Omental fat pad (tissue), 3 donors: ENCODE measurements at regions not wholly inside any gene's neighbourhood (a gene's known extent, or its start where the extent isn't known, plus 50 kb on each side); places are given as distances from the start of the nearest gene placed in this dataset.
"Not testable (repeated sequence)": the region's sequence is repeated elsewhere in the genome, so short reads cannot be mapped to it uniquely, and the experiment has no call there.

Source experiments
- ATAC-seq: fragments of 150-250 bp; one replicate; pipeline ENCODE4 v1.9.1; 2016; ENCODE audit warnings: mild to moderate bottlenecking, moderate library complexity; ENCODE audit not compliant: low FRiP score
- DNase-seq: peaks from one replicate; pipeline ENCODE4 v3.0.0-alpha.2; 2019; ENCODE audit warnings: low spot score
- TF ChIP-seq, protein P1 (sequence below), 3 donors: fragments of 450-650 bp; IDR thresholded peaks; one replicate each; pipeline ENCODE4 v1.5.1; 2016 to 2017; ENCODE audit warnings: antibody characterized with exemption in 3 of 3, mild to moderate bottlenecking in 3 of 3, moderate library complexity in 2 of 3

- TF ChIP-seq, protein P1, sequence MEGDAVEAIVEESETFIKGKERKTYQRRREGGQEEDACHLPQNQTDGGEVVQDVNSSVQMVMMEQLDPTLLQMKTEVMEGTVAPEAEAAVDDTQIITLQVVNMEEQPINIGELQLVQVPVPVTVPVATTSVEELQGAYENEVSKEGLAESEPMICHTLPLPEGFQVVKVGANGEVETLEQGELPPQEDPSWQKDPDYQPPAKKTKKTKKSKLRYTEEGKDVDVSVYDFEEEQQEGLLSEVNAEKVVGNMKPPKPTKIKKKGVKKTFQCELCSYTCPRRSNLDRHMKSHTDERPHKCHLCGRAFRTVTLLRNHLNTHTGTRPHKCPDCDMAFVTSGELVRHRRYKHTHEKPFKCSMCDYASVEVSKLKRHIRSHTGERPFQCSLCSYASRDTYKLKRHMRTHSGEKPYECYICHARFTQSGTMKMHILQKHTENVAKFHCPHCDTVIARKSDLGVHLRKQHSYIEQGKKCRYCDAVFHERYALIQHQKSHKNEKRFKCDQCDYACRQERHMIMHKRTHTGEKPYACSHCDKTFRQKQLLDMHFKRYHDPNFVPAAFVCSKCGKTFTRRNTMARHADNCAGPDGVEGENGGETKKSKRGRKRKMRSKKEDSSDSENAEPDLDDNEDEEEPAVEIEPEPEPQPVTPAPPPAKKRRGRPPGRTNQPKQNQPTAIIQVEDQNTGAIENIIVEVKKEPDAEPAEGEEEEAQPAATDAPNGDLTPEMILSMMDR (IDR thresholded peaks at IDR 0.05) = no peak
- DNase-seq (no peak), ATAC-seq (no peak)
These were observed 186.8 kb upstream of the CLINT1 start for GRCh38 chr5:158045696-158046095.

DNA sequence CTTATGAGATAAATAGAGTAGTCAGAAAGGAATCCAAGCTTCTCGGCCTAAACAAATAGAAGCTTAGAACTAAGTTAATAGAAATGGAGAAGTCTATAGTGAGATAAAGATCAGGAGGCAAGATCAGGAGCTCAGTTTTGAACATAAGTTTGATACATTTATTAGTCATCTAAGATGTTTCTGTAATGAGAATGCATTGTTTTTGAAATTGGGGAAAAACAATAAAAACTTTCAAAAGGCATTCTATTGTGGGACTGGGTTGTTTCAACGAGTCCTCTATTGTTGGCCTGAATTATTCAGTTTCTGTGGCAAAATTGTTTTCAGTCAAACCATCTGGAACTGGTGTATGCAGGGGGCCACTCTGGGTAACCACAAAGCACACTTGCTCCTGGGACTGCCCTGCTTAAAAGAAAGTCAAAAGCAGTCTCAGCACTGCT, 181.0 kb upstream of the CLINT1 start:
- TF ChIP-seq, protein P1 (IDR thresholded peaks at IDR 0.05) = no peak
- DNase-seq (no peak), ATAC-seq (no peak)

DNA sequence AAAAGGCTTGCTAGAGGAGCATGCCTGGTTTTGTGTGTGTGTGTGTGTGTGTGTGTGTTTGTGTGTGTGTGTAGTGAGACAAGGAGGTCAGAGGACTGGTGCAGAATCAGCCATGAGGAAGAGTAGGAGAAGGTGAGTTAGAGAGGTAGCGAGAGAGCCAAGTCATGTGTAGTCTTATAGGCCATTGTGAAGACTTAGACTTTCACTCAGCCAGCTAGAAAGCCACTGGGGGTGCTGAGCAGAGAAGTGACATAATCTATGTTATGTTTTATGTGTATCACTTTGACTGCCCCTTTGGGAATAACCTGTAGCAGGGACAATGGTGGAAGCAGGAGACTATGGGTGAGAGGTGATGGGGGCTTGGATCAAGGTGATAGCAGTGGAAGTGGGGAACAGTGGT, 180.5 kb upstream of the CLINT1 start:
- TF ChIP-seq, protein P1 (IDR thresholded peaks at IDR 0.05) = no peak
- no peak for ATAC-seq

DNA sequence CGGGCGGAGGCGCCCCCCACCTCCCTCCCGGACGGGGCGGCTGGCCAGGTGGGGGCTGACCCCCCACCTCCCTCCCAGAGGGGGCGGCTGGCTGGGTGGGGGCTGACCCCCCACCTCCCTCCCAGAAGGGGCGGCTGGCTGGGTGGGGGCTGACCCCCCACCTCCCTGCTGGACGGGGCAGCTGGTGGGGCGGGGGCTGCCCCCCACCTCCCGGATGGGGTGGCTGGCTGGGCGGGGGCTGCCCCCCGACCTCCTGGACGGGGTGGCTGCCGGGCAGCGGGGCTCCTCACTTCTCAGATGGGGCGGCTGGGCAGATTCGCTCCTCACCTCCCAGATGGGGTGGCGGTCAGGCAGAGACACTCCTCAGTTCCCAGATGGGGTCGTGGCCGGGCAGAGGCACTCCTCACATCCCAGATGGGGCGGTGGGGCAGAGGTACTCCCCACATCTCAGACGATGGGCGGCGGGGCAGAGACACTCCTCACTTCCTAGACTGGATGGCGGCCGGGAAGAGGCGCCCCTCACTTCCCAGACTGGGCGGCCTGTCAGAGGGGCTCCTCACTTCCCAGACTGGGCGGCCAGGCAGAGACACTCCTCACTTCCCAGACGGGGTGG, 178.1 kb upstream of the CLINT1 start:
- ATAC-seq, DNase-seq: not testable (repeated sequence)

More for the DNA sequence above, 180.5 kb upstream of the CLINT1 start:
- no peak for DNase-seq

- DNase-seq, ATAC-seq: not testable (repeated sequence)
These were observed 175.6 kb upstream of the CLINT1 start for GRCh38 chr5:158034586-158034985.

- TF ChIP-seq, protein P1 (IDR thresholded peaks at IDR 0.05) = no peak
- DNase-seq (no peak), ATAC-seq (no peak)
These were observed 174.8 kb upstream of the CLINT1 start for GRCh38 chr5:158033724-158034123.

DNA sequence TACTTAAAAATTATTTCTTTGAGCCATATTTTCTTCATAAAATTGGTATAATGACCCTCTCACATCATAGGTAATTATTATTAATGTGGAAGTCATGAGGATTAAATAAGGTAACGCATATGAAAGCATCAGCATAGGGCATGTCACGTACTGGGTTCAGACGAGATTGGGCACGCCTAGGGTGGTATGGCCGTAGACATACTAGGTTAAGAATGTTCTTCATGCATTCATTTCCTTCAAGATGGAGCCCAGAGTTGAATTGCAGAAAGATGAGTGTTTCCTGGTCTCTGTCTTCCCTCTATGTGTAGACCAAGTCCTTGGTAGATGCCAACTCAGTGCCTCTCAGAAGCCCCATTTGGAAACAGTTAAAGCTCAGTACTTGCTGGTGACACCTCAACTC, 174.1 kb upstream of the CLINT1 start:
- TF ChIP-seq, protein P1 (IDR thresholded peaks at IDR 0.05) = no peak
- DNase-seq (no peak), ATAC-seq (no peak)

DNA sequence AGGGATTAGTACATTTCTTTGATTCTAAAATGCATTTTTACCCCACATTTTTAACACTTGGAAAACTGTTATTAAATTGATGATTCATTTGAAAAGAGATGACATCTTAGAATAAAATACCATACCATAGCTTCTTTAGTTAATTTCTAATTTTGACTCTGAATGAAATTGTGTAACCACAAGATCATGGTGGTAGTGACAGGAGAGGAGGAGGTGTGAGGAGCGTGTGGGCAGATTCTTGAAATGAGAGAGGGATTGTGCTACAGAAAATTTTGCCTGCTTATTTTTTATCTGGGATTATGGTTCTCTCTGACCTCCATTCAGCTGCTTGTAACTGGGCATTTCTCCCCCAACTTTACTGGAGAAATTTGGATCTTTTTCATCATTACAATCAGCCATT, 173.3 kb upstream of the CLINT1 start:
- DNase-seq (no peak), ATAC-seq (no peak)
- TF ChIP-seq, protein P1 (IDR thresholded peaks at IDR 0.05) = no peak
